Iris pigment epithelial cell (primary cell): ENCODE measurements at regions not wholly inside any gene's neighbourhood (a gene's known extent, or its start where the extent isn't known, plus 50 kb on each side); places are given as distances from the start of the nearest gene placed in this dataset.

Experiments
- DNase-seq: peaks from one replicate; pipeline ENCODE4 v3.0.0-alpha.2; 2011; ENCODE audit warnings: low read depth

DNA sequence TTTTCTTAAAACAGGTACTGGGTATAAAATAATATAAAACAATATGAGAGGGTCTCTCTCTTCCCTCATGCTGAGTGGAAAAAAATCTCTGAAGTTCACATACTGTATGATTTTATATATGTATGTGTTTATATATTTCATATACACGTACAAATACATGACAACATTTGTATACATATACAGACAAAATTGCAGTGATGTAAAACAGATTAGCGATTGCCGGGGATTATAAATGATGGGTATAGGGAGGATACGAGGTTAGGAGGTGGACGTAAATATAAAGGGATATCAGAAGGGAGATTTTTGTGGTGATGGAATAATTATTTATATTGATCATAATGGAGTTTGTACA is 194.8 kb upstream of the PRSS16 start:
- DNase-seq, result no peak

DNA sequence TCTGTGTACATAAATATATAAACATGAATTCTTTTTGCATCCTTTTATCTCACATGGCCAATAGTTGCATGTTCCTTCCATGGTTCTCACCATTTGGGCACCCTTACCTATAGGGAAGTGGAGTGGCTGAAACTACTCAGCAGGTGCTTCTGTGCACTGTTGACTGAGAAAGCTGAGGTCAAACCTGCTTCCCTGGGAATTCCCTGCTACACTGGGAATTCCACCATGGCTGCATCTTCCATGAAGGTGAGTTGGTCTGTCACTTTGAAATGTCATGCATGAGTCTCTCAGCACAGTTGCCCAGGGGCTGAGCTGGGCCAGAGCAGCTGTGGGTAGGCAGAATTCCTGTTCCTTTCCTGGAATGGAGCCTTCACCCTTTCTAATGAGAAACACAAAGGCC is 193.8 kb upstream of the PRSS16 start:
- DNase-seq, result no peak

DNA sequence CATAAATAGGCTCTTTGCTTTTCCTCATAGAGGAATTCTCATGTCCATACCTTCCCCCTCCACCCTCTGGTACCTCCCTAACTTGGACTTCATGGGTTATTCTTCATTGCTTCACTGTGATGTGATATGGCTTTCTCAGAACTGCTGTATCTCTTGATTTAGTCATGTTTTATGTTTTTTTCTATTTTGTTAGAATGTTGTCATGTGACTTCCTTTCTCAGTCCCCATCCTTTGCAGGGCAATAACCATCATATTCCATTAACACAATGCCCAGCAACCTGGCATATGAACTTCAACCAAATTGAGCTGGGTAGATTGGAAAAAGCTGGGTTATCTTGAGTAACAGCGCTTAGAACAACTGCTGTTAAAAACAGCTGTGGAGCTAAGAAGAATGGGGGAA is 190.9 kb upstream of the PRSS16 start:
- no peak for DNase-seq

DNA sequence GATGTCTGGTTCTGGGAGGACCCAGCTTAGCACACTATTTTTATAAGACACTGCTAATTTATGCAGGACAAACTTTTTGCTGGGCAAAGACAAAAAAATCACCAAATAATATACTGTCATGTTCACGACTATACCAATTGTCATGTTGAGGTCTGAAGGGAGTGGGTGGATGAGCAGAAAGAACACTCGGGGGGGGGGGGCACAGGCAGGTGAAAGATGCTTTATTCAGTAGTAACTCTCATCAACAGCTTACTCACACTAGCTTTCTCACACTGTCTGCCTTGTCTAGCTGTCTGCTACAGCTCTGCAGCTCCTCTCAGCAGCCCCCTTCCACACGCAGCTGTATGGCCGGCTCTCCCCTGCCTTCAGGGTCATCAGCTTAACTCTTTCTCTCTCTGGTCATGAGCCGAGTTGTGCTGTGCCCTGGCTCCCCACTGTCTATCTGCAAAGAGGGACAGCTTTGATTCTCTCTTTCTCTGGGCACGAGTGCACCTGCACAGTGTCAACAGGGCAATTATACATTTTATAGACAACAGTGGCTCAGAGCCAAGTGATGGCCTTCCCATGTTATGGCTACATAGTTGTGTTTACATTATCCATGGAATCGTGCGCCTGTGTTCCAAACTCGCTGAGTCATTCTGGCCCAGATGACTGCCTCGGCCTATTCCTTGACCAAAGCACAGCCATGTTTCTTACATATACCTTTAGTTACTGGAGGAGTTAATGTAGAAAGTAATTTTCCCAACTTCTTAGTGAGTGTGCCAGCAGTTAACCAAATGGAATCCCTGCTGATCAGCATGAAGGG is 187.7 kb upstream of the PRSS16 start:
- DNase-seq, result peak; percentile 3

DNA sequence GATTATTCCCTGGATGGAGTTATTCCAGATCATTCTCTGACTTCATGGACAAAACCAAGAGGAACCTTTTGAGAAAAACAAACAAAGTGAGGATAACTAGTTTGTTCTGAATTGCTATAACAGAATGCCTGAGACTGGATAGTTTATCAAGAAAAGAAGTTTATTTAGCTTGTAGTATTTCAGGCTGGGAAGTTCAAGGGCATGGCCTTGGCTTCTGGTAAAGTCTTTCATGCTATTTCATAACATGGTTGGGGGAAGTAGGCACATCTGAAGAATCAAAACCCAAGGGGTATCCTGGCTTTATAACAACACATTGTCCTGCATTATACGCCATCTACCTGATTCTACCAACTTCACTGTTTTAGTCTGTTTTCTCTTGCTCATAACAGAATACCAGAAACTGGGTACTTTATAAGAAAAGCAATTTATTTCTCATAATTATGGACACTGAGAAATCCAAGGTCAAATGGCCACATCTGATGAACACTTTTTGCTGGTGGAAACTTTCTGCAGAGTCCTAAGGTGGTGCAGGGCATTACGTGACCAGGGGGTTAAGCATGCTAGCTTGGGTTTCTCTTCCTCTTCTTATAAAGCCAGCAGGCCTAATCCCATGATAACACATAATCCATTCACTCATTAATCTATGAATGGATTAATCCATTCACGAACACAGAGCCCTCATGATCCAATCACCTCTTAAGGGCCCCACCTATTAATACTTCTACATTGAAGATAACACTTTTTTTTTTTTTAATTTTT is 186.1 kb upstream of the PRSS16 start:
- no peak for DNase-seq

DNA sequence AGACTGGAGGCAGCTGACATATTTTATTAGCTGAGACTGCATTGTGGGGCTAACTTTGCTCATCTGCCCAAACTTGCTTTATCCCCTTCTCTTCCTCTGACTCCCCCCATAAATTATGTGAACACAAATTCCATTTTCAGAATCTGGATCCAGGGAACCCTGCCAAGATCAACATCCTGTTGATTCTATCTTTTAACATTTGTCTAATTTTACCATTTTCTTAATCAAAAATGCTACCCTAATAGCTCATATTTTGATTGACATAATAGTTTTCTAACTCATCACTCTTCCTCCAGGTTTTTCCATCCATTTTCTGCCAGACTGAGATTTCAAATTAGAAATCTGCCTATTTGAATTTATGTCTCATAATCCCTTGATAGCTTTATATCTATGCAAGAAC is 184.7 kb upstream of the PRSS16 start:
- DNase-seq, result no peak

DNA sequence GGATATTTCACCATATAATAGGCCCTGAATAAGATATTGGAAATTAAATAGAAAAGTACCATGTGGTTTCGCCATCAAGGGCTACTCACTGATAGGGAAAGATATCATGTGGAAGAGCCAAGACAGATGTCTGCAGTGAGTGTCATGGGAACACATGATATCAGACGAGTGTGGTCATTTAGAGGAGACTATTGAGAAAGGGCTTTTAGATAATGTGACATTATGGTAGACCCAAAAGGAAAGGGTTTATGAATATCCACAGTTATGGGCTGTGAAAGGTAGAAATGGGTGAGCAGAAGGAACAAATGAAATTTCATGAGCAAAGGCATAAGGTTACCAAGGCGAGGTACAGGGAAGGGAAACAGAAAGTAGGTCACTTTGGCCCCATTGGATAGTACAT is 182.3 kb upstream of the PRSS16 start:
- DNase-seq, result no peak

DNA sequence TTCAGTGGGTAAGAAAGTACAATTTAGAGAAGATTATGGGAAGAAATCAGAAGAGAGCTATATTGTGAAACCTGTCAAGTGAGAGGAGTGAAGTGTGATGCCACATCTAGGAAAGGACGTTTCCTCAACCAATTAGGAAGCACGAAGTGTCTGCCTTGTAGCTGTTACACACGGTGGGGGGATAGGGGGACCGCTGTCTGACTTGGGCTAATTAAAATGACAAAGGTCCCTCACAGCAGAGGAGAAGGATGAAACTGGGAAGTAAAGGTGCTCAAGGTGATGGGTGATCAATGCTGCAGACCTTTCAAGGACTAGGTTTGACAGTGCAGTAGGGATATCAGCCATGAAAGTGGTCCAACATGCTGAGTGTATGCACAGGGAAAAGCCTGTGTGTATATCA is 181.1 kb upstream of the PRSS16 start:
- DNase-seq, result no peak

DNA sequence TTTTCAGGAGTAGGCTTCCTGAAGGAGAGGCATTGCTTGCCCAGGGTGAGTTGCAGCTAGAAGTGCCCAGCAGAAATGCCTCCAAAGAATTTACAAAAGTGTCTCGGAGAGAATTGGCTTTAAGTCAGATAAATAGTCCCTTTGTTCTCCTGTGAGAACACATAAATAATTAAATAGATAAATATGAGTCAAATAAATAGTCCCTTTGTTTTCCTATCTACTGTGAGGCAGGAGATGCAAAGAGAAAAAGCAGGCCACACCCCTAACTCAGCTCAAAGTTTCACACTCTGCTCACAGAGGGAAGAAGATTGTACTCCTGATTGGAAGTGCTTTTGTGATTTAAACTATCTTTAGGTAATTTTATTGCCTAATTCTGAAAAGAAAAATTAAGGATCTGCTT is 180.7 kb upstream of the PRSS16 start:
- DNase-seq, result no peak

DNA sequence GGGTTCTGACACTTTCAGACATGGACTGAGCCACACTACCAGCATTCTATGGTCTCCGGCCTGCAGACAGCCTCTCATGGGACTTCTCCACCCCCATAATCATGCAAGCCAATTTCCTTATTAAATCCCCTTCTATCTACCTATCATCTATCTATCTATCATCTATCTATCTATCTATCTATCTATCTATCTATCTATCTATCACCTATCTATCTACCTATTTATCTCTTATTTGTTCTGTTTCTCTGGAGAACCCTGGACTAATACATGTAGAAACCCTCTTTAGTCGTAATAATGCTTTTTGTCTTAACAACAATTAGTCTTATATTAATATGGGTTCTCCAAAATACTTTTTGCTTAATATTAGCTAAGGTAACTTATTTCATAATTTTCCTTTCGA is 174.1 kb upstream of the PRSS16 start:
- no peak for DNase-seq

DNA sequence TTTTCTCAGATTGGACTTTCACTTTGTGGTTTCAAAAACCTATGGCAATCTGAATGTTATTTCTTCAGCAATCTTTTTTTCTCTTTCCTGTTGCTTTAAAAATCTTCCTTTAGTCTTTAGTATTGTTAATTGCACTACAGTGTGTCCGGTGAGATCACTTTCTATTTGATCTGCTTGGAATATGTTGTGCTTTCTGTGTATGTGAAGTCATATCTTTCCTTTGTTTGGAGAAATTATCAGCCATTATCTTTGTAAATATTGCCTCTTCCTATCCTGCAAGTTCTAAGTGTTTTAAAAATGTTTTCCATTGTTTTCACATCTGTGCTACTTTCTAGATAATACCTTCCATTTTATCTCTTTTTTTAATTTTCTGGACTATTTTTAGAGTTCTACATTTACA is 171.4 kb upstream of the PRSS16 start:
- no peak for DNase-seq

DNA sequence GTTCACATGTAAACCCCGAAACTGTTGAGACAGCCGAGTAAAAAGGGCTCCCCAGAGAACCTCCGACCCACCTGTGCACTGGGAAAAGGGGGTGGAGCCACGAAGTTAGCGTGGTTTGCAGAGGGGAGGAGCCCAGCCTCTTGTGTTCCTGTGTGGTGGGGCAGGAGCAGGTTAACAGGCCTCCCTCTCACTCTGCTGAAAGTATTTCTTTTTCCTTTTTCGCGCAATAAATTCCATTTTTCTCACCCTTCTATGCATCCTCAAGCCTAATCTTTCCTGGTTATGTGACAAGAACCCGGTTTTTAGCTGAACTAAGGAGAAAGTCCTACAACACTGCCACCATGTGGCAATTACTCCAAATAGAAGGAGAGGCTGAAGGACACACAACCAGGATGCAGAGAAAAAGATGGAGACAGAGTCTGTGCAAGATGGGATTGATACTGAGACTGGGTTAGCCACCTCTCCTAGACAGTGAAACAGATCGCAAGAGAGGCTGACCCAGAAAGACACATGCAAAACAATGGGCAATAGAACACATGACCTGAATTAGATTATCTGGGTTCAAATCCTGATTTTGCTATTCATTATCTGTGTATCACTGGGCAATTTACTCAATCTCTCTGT is 168.7 kb upstream of the PRSS16 start:
- DNase-seq, result peak; percentile 71

DNA sequence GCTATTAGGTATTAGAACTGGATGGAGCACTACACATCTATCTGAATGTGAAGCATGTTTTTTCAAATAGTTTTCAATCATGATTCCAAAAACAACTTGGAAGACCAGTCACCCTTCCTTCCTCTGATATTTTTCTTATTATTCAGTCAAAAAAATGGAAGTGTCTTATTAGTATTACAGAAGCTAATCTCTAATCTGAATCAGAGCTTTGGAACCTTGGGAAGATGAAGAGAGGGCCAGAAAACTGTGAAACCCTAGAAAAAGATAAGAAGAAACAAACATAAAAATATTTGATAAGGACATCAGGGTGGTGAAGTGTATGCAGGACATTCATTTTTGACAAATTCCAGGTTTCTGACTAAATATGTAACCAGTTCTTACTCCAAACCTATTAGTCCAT is 166.3 kb upstream of the PRSS16 start:
- no peak for DNase-seq

DNA sequence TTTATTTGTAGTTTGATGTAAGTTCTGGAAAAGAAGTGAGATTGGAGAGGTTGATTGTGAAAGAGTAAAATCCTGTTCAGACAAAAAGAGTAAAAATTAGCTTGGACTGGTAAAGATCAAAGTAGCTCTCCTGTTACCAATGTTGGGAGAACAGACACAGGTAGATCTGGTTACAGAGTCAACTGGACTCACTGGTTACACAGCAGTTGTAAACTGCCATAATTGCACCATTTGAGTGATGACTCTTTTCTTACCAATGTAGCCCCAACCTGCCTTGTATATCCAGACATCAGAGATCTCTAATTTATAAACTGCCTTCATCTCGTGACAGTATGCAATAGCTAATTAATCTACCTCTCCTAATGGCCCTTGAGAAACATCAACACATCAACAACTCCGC is 165.6 kb upstream of the PRSS16 start:
- DNase-seq, result no peak

DNA sequence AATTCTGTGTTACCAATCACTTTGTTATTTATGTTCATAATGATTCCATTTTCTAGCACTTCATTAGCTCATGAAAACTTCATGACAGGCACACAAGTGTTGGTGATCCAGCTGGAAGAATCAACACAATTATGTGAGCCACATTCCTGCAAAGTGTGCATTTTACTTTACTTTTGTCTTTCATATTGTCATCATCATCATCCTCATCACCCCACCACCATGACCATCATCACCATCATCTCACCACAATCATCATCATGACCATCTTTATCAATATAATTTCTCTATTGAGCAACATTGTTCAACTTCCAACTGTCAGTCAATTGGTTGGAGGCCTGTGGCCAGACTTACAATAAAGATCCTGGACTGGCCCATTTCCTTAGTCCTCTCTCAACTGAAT is 159.4 kb upstream of the PRSS16 start:
- DNase-seq, result no peak

DNA sequence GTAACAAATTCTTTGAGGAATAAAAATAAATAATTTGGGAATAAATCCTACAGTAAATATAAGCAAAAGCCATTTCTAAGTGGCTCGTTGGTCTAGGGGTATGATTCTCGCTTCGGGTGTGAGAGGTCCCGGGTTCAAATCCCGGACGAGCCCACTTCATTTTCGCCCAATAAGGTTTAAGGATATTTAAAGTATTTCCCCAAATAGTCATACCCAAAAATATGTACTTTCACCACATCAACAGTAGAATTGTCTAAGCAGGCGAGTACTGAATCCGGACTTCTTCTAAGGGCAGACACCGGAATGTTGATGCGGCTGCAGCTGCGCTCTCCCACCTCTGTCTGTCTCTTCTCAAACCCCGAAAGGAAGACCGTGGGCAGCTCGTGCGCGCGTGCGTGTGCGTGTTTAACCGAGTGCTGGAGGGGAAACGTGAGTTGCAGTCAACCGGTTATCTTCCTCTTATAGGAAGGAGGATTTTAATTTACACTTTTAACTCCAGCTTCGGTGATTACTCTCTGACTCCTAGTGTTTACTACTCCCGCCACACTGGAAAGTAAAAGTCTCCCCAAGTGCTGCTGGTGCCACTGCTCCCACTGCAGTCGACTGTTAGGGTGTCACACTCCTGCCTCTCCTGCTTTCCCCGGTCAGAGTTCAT is 155.7 kb upstream of the PRSS16 start:
- peak; percentile 97 for DNase-seq

DNA sequence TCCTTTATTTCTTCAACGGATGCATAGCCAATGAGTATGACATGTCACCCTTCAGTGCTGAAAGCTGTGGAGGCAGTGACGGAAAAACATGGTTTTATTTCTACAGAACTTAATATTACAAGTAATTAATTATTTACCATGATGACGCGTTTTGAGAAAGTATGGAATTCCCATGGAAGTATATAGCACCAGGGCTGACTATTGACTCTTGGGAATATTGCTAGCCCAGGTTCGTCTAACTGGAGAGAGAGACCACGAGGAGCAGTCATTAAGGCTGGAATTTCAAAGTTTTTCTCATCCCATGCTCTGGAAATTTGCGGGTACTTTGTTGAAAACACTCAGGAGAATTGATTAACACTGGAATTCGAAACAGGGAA is 155.2 kb upstream of the PRSS16 start:
- DNase-seq, result no peak

DNA sequence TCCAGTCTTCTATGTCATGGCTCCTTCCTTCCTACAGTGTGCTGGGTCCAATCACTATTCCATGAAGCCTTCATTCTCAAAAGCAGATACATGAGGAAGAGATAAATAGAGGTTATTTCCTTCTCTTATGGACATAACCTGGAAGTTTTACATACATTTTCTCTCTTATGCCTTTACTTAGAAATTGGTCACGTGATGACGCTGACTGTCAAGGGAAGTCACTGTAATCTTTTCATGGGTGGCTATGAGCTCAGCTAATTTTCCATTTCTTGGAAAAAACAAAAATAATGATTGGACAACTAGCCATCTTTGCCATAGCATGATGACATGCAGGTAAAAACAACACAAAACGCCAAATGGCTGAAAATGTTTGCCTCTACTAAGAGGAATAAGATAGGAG is 151.6 kb upstream of the PRSS16 start:
- no peak for DNase-seq

DNA sequence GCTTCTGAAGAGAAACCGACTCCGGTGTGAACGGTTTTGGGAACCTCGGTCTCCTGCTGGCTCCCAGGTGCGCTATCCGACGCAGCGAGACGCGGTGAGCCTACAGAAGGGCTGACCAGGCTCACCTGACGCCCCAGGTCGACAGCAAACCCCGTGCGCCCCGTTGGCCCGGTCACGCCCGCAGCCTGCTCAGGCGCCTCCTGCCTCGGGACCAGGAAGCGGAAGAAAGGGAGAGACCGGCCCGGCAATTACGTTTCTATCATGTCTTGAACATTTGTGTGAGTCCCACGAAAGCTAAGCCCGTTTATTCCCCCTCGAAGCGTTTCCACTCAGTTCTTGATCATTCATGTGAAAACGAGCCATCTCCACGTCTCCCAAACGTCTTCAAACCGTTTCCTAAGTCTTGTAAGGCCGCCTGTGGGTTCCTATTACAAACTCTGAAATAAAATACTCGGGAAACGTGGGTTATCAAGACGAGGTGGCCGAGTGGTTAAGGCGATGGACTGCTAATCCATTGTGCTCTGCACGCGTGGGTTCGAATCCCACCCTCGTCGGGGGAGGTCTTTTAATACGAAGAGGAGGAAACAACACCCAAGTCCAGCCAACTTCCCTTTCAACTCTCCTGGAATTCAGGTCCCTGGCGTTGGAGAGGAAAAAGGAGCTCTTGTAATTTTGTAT is 150.5 kb upstream of the PRSS16 start:
- peak; percentile 83 for DNase-seq

DNA sequence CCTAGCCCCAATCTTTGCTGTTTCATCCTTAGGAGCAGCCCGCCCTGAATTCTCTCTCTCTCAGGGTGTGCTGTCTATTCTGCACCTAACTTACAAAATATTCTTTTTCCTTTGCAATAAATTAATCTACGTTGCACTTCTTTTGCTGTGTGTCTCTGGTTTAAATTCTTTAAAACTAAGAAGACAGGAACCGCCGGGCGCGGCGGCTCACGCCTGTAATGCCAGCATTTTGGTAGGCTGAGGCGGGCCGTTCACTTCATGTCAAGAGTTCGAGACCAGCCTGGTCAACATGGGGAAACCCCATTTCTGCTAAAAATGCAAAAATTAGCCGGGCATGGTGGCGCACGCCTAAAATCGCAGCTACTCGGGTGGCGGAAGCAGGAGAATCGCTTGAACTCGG is 148.5 kb upstream of the PRSS16 start:
- no peak for DNase-seq

DNA sequence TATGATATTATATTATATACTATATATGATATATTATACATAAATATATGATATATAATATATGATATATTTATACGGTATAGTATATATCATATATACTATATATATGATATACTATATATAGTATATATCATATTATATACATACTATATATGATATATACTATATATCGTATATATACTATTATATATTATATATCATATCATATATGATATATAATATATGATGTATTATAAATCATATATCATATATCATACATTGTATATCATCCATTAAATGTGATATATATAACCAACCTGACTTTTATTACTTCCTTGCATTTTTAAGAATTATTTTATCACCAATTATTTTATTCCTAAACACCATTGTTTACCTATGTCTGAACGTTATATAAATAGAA is 146.6 kb upstream of the PRSS16 start:
- DNase-seq, result no peak

DNA sequence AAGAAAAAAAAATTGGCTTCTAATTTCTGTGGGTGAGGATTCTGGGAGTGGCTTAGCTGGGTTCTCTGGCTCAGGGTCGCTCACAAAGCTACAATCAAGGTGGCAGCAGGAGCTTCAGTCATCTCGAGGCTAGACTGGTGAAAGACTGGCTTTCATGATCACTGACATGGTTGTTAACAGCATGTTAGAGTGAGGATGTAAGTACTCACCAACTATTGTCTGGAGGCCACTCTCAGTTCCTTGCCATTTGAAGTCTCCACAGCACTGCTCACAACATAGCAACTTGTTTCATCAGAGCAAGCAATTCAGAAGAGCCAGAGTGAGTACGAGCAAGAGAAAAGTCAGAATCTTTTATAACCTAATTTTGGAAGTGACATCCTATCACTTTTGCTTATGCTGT is 145.7 kb upstream of the PRSS16 start:
- DNase-seq, result no peak
